PC-3 (cell line): ENCODE measurements at regions not wholly inside any gene's neighbourhood (a gene's known extent, or its start where the extent isn't known, plus 50 kb on each side); places are given as distances from the start of the nearest gene placed in this dataset.

ENCODE experiments used
- ATAC-seq: fragments of 200-7000 bp; cut with Tn5 transposase; 2 replicates; pipeline ENCODE4 v1.9.1; 2020; ENCODE audit warnings: mild to moderate bottlenecking, moderate library complexity
- BruUV-seq: library from RNA; stranded (reverse); fragments of 400-500 nt; replicated peaks from 2 replicates; lab custom pipeline; 2021; lab: Mats Ljungman, UMichigan
- CTCF ChIA-PET: fragments of 300-600 bp; sonication (Branson Sonifier 250); formaldehyde crosslinking; loops from one replicate; lab custom pipeline; 2022; ENCODE audit warnings: antibody characterized with exemption; lab: Charles Lee
- POLR2A ChIA-PET: fragments of 300-600 bp; sonication (Branson Sonifier 250); formaldehyde crosslinking; loops from one replicate; lab custom pipeline; 2022; ENCODE audit warnings: antibody characterized with exemption; ENCODE audit not compliant: unreplicated experiment; lab: Charles Lee
- DNase-seq: peaks from one replicate; pipeline ENCODE4 v3.0.0-alpha.2; 2015
- H2AFZ ChIP-seq: fragments of 300-600 bp; sonication (generic); 2 replicates; pipeline ENCODE4 v1.6.0; 2016; ENCODE audit warnings: antibody characterized with exemption, low read length
- H3F3A ChIP-seq: fragments of 300-600 bp; sonication (generic); one replicate; pipeline ENCODE4 v1.6.0; 2017; ENCODE audit warnings: antibody characterized with exemption, low read length, control low read depth, mild to moderate bottlenecking; ENCODE audit not compliant: unreplicated experiment
- H3K27ac ChIP-seq: fragments of 300-600 bp; sonication (generic); 2 replicates; pipeline ENCODE4 v1.5.1; 2016; ENCODE audit warnings: mild to moderate bottlenecking, low read length
- H3K27me3 ChIP-seq: fragments of 300-600 bp; sonication (generic); 2 replicates; pipeline ENCODE4 v1.6.1; 2016; ENCODE audit warnings: low read length, mixed read lengths
- H3K36me3 ChIP-seq: fragments of 300-600 bp; sonication (generic); 2 replicates; pipeline ENCODE4 v1.6.1; 2016; ENCODE audit warnings: low read depth, mixed run types, low read length, mixed read lengths
- H3K4me1 ChIP-seq: fragments of 300-600 bp; sonication (generic); 2 replicates; pipeline ENCODE4 v1.5.1; 2016; ENCODE audit warnings: low read length; ENCODE audit not compliant: insufficient read depth
- H3K4me2 ChIP-seq: fragments of 300-600 bp; sonication (generic); 2 replicates; pipeline ENCODE4 v1.6.0; 2016; ENCODE audit warnings: low read length
- H3K4me3 ChIP-seq: fragments of 300-600 bp; sonication (generic); 2 replicates; pipeline ENCODE4 v1.5.1; 2016; ENCODE audit warnings: mild to moderate bottlenecking, low read length, mixed read lengths
- H3K79me2 ChIP-seq: fragments of 300-600 bp; sonication (generic); 2 replicates; pipeline ENCODE4 v1.6.1; 2017; ENCODE audit warnings: low read length, mixed read lengths
- H3K9ac ChIP-seq: fragments of 300-600 bp; sonication (generic); 2 replicates; pipeline ENCODE4 v1.6.0; 2016; ENCODE audit warnings: mild to moderate bottlenecking, low read length
- H3K9me2 ChIP-seq: fragments of 300-600 bp; sonication (generic); replicated peaks from 2 replicates; pipeline ENCODE4 v1.6.1; 2016; ENCODE audit warnings: mixed run types, low read length, mixed read lengths
- H3K9me3 ChIP-seq: fragments of 300-600 bp; sonication (generic); 2 replicates; pipeline ENCODE4 v1.6.1; 2016; ENCODE audit warnings: low read length, mixed read lengths
- H4K20me1 ChIP-seq: fragments of 300-600 bp; sonication (generic); 2 replicates; pipeline ENCODE4 v1.6.1; 2016; ENCODE audit warnings: low read length, mixed read lengths
- CTCF ChIP-seq: fragments of 300-600 bp; sonication (generic); conservative IDR thresholded peaks from 2 replicates; pipeline ENCODE4 v1.5.1; 2017; ENCODE audit warnings: antibody characterized with exemption, low read depth, mild to moderate bottlenecking, low read length
- EZH2 ChIP-seq: fragments of 300-600 bp; sonication (generic); IDR thresholded peaks from one replicate; pipeline ENCODE4 v1.6.1; 2017; ENCODE audit warnings: antibody characterized with exemption, mild to moderate bottlenecking, low read length; ENCODE audit not compliant: unreplicated experiment
- EZH2phosphoT487 ChIP-seq: fragments of 300-600 bp; sonication (generic); IDR thresholded peaks from 2 replicates; pipeline ENCODE4 v1.6.1; 2018; ENCODE audit warnings: mild to moderate bottlenecking, antibody characterized with exemption, low read length, borderline replicate concordance
- intact Hi-C: fragments of 100-400 bp; cut with micrococcal nuclease; formaldehyde crosslinking; loops from 2 replicates; pipeline ENCODE4 v1.9.0; 2023

DNA sequence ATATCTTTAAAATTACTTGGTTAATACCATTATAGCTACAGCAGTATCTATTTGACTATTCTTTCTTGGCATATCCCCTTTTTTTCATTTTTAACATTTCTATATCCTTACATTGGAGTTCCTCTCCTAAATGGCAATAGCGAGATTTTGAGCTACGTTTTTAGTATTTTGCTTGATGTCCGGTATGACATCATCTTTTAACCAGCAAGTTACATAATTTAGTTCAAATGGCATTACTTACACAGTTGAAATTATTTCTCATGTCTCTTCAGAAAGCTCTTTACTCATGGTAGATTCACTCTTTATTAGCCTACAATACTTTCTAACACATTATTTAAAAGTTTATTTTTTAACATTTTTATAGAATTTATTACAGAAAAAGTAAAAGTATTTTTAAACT lies 701.7 kb upstream of the EPHA7 start:
- H3K27me3 ChIP-seq, result no peaks in the 10 kb centered on the region
- TF ChIP-seq EZH2phosphoT487 (no peak), EZH2 (no peak), CTCF (no peak)
- no peak for DNase-seq
- no peaks in the 10 kb centered on the region for H3K79me2 ChIP-seq
- no peaks in the 10 kb centered on the region for H3K9me3 ChIP-seq
- ATAC-seq, result no peak
- no TSS peak for BruUV-seq
- H3K4me1 ChIP-seq, result no peaks in the 10 kb centered on the region
- H3F3A ChIP-seq, result no peaks in the 10 kb centered on the region
- H3K4me2 ChIP-seq, result no peak overlapping the region
- intact Hi-C loops, result no loop called here
- H3K4me3 ChIP-seq, result no peak overlapping the region
- ChIA-PET CTCF (no interaction called here), POLR2A (no interaction called here)
- no peaks in the 10 kb centered on the region for H3K9me2 ChIP-seq
- H3K9ac ChIP-seq, result no peak overlapping the region
- H3K27ac ChIP-seq, result no peak overlapping the region
- H4K20me1 ChIP-seq, result no peaks in the 10 kb centered on the region
- H2AFZ ChIP-seq, result no peak overlapping the region
- H3K36me3 ChIP-seq, result no peaks in the 10 kb centered on the region

- no TSS peak for BruUV-seq
Observed at GRCh38 chr6:94099072-94099471, 679.7 kb upstream of the EPHA7 start.

GRCh38 chr6:94095961-94096360 lies 676.6 kb upstream of the EPHA7 start:
- DNase-seq (no peak), ATAC-seq (no peak)
- Histone ChIP-seq H3K9me3 (no peaks in the 10 kb centered on the region), H3K9me2 (no peaks in the 10 kb centered on the region), H3K36me3 (no peaks in the 10 kb centered on the region), H3K27ac (no peak overlapping the region), H4K20me1 (no peaks in the 10 kb centered on the region), H3K79me2 (no peaks in the 10 kb centered on the region), H3K4me3 (no peak overlapping the region), H2AFZ (no peak overlapping the region), H3K4me2 (no peak overlapping the region), H3K27me3 (no peaks in the 10 kb centered on the region), H3K4me1 (no peaks in the 10 kb centered on the region), H3K9ac (no peak overlapping the region), H3F3A (no peaks in the 10 kb centered on the region)
- intact Hi-C loops, result no loop called here
- TF ChIP-seq EZH2phosphoT487 (no peak), CTCF (no peak), EZH2 (no peak)
- BruUV-seq, result no TSS peak
- ChIA-PET CTCF (no interaction called here), POLR2A (no interaction called here)

More at GRCh38 chr6:94099072-94099471, 679.7 kb upstream of the EPHA7 start:
- intact Hi-C loops, result no loop called here
- TF ChIP-seq EZH2phosphoT487 (no peak), CTCF (no peak), EZH2 (no peak)
- ChIA-PET POLR2A (no interaction called here), CTCF (no interaction called here)
- no peaks in the 10 kb centered on the region for H3F3A ChIP-seq
- ATAC-seq (no peak), DNase-seq (no peak)
- H3K9me3 ChIP-seq, result no peaks in the 10 kb centered on the region
- H3K4me2 ChIP-seq, result no peak overlapping the region
- no peak overlapping the region for H3K4me3 ChIP-seq
- no peaks in the 10 kb centered on the region for H4K20me1 ChIP-seq
- H3K36me3 ChIP-seq, result no peaks in the 10 kb centered on the region
- H3K9me2 ChIP-seq, result no peaks in the 10 kb centered on the region
- H3K9ac ChIP-seq, result no peak overlapping the region
- no peak overlapping the region for H2AFZ ChIP-seq
- H3K4me1 ChIP-seq, result no peaks in the 10 kb centered on the region
- no peak overlapping the region for H3K27ac ChIP-seq
- H3K79me2 ChIP-seq, result no peaks in the 10 kb centered on the region
- H3K27me3 ChIP-seq, result no peaks in the 10 kb centered on the region
